Keratinocyte (primary cell): ENCODE measurements at regions not wholly inside any gene's neighbourhood (a gene's known extent, or its start where the extent isn't known, plus 50 kb on each side); places are given as distances from the start of the nearest gene placed in this dataset.

Experiments used
- EZH2 ChIP-seq: IDR thresholded peaks from one replicate; pipeline ENCODE4 v1.6.1; 2012; ENCODE audit warnings: inconsistent platforms, mild to moderate bottlenecking, low read length, moderate library complexity
- TF ChIP-seq, protein P1 (sequence below), 3 experiments: IDR thresholded peaks in 1 of 3; conservative IDR thresholded peaks in 1 of 3; optimal IDR thresholded peaks in 1 of 3; 2 replicates in 2 of 3; 3 replicates in 1 of 3; pipeline versions ENCODE3 to v1.5.1; 2011; ENCODE audit warnings: low read length in 3 of 3, mild to moderate bottlenecking in 3 of 3, moderate library complexity in 2 of 3, control low read depth in 1 of 3, inconsistent platforms in 1 of 3; ENCODE audit not compliant: insufficient read depth in 2 of 3; ENCODE audit errors: extremely low read depth in 1 of 3

- TF ChIP-seq, protein P1, sequence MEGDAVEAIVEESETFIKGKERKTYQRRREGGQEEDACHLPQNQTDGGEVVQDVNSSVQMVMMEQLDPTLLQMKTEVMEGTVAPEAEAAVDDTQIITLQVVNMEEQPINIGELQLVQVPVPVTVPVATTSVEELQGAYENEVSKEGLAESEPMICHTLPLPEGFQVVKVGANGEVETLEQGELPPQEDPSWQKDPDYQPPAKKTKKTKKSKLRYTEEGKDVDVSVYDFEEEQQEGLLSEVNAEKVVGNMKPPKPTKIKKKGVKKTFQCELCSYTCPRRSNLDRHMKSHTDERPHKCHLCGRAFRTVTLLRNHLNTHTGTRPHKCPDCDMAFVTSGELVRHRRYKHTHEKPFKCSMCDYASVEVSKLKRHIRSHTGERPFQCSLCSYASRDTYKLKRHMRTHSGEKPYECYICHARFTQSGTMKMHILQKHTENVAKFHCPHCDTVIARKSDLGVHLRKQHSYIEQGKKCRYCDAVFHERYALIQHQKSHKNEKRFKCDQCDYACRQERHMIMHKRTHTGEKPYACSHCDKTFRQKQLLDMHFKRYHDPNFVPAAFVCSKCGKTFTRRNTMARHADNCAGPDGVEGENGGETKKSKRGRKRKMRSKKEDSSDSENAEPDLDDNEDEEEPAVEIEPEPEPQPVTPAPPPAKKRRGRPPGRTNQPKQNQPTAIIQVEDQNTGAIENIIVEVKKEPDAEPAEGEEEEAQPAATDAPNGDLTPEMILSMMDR (optimal IDR thresholded peaks at IDR 0.05 in 1 of 3, IDR thresholded peaks at IDR 0.05 in 1 of 3, conservative IDR thresholded peaks at IDR 0.05 in 1 of 3; ENCODE audit: extremely low read depth in 1 of 3, insufficient read depth in 2 of 3, low read length in 3 of 3), result no peak
- no peak for TF ChIP-seq EZH2
Measured at GRCh38 chr7:52506325-52506724, 529.1 kb upstream of the POM121L12 start.
